OCI-LY1 (cell line): ENCODE measurements at regions not wholly inside any gene's neighbourhood (a gene's known extent, or its start where the extent isn't known, plus 50 kb on each side); places are given as distances from the start of the nearest gene placed in this dataset.

ENCODE experiments used
- H2AFZ ChIP-seq: fragments of 200-600 bp; sonication (generic), shearing (Covaris generic); 2 replicates; pipeline ENCODE4 v1.6.0; 2014; ENCODE audit warnings: antibody characterized with exemption, mild to moderate bottlenecking, low read length
- H3F3A ChIP-seq: fragments of 200-600 bp; sonication (generic), shearing (Covaris generic); 2 replicates; pipeline ENCODE4 v1.6.0; 2014; ENCODE audit warnings: mild to moderate bottlenecking, antibody characterized with exemption, low read length, moderate library complexity; ENCODE audit not compliant: insufficient read depth
- H3K27ac ChIP-seq: fragments of 200-600 bp; sonication (generic); 2 replicates; pipeline ENCODE4 v1.5.1; 2014; ENCODE audit warnings: low read length, mixed run types, mild to moderate bottlenecking, low read depth; ENCODE audit not compliant: poor library complexity, severe bottlenecking
- H3K27me3 ChIP-seq: fragments of 200-600 bp; sonication (generic); 2 replicates; pipeline ENCODE4 v1.6.0; 2014; ENCODE audit warnings: antibody characterized with exemption, mild to moderate bottlenecking, low read length, moderate library complexity; ENCODE audit not compliant: insufficient read depth
- H3K36me3 ChIP-seq: fragments of 200-600 bp; sonication (generic); 2 replicates; pipeline ENCODE4 v1.6.1; 2014; ENCODE audit warnings: mild to moderate bottlenecking, antibody characterized with exemption, low read length, moderate library complexity, mixed read lengths; ENCODE audit not compliant: insufficient read depth
- H3K4me1 ChIP-seq: fragments of 200-600 bp; sonication (generic); 2 replicates; pipeline ENCODE4 v1.5.1; 2014; ENCODE audit warnings: mild to moderate bottlenecking, low read length, moderate library complexity; ENCODE audit not compliant: insufficient read depth, severe bottlenecking
- H3K4me2 ChIP-seq: fragments of 200-600 bp; sonication (generic), shearing (Covaris generic); 2 replicates; pipeline ENCODE4 v1.6.1; 2014; ENCODE audit warnings: low read length
- H3K4me3 ChIP-seq: fragments of 200-600 bp; sonication (generic); 2 replicates; pipeline ENCODE4 v1.5.1; 2014; ENCODE audit warnings: low read length, low read depth, mild to moderate bottlenecking, mixed read lengths; ENCODE audit not compliant: poor library complexity, severe bottlenecking
- H3K79me2 ChIP-seq: fragments of 200-600 bp; shearing (Covaris generic); 2 replicates; pipeline ENCODE4 v1.6.1; 2016; ENCODE audit warnings: mixed run types, low read length, mixed read lengths; ENCODE audit not compliant: insufficient read depth
- H3K9ac ChIP-seq: fragments of 200-600 bp; sonication (generic), shearing (Covaris generic); 2 replicates; pipeline ENCODE4 v1.6.1; 2014; ENCODE audit warnings: mild to moderate bottlenecking, low read length, mixed read lengths
- H3K9me2 ChIP-seq: fragments of 200-600 bp; sonication (generic), shearing (Covaris generic); 2 replicates; pipeline ENCODE4 v1.6.1; 2014; ENCODE audit warnings: low read depth, mild to moderate bottlenecking, low read length, mixed read lengths
- H3K9me3 ChIP-seq: fragments of 200-600 bp; shearing (Covaris generic); 2 replicates; pipeline ENCODE4 v1.6.1; 2014; ENCODE audit warnings: low read length, mixed read lengths
- H4K20me1 ChIP-seq: fragments of 200-600 bp; sonication (generic), shearing (Covaris generic); 2 replicates; pipeline ENCODE4 v1.6.0; 2016; ENCODE audit warnings: mild to moderate bottlenecking, low read length; ENCODE audit not compliant: insufficient read depth
- CTCF ChIP-seq: fragments of 200-600 bp; sonication (generic), shearing (Covaris generic); IDR thresholded peaks from 2 replicates; pipeline ENCODE4 v1.5.1; 2017; ENCODE audit warnings: mild to moderate bottlenecking, antibody characterized with exemption, low read length, moderate library complexity, mixed read lengths
- EZH2 ChIP-seq: fragments of 200-600 bp; sonication (generic), shearing (Covaris generic); IDR thresholded peaks from 2 replicates; pipeline ENCODE4 v1.8.0; 2017; ENCODE audit warnings: borderline replicate concordance, mixed run types, mild to moderate bottlenecking, antibody characterized with exemption, low read length, moderate library complexity, mixed read lengths

DNA sequence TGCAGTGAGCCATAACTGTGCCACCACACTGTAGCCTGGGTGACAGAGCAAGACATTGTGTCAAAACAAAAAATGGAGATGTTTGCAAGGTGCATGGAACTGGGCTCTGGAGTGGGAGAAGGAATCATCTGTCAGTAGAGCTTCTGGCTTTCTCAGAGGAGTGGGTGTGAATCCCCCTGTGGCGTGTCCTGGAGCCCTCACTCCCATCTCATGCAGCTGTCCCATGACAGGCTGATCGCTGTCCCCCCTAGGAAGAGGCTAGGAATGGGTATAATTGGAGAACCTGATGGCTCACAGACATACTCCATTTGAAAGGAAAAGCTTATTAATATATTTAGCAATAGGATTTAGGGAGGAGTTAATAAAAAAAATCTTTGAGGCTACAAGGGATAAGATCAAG is 125.8 kb upstream of the EPB41L3 start:
- Histone ChIP-seq H2AFZ (no peak overlapping the region), H3K4me3 (no peak overlapping the region), H3K9ac (no peak overlapping the region), H3F3A (no peaks in the 10 kb centered on the region), H3K36me3 (no peaks in the 10 kb centered on the region), H4K20me1 (no peaks in the 10 kb centered on the region), H3K9me2 (no peaks in the 10 kb centered on the region), H3K79me2 (no peaks in the 10 kb centered on the region), H3K27ac (no peak overlapping the region), H3K27me3 (no peaks in the 10 kb centered on the region), H3K4me1 (no peaks in the 10 kb centered on the region), H3K9me3 (no peaks in the 10 kb centered on the region), H3K4me2 (no peak overlapping the region)
- TF ChIP-seq CTCF (no peak), EZH2 (no peak)

DNA sequence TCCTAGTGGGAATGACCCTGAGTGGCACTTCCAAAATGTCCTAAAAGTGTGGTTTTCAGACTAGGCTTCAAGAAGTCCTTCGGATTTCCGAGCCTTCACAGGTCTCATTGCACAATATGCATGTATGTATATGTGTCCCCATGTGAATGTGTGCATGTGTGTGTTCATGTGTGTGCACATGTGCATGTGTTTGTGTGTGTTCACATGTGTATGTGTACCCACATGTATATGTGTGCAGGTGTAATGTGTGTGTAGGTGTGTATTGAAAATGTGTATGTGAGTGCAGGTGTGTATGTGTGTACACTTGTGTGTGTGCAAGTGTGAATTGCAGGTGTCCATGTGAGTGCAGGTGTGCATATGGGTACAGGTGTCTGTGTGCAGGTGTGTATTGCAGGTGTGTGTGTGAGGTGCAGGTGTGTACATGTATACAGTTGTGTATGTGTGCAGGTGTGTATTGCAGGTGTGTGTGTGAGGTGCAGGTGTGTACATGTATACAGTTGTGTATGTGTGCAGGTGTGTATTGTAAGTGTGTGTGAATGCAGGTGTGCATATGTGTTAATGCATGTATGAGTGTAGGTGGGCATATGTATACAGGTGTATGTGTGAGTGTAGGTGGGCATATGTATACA is 124.4 kb upstream of the EPB41L3 start:
- no peaks in the 10 kb centered on the region for H3K9me3 ChIP-seq
- H3K27ac ChIP-seq, result no peak overlapping the region
- no peaks in the 10 kb centered on the region for H3K27me3 ChIP-seq
- no peak overlapping the region for H3K9ac ChIP-seq
- no peaks in the 10 kb centered on the region for H3K4me1 ChIP-seq
- H3F3A ChIP-seq, result no peaks in the 10 kb centered on the region
- H2AFZ ChIP-seq, result no peak overlapping the region
- H3K4me3 ChIP-seq, result no peak overlapping the region
- no peaks in the 10 kb centered on the region for H3K36me3 ChIP-seq
- no peaks in the 10 kb centered on the region for H3K79me2 ChIP-seq
- TF ChIP-seq CTCF, result no peak
- TF ChIP-seq EZH2, result no peak
- H3K4me2 ChIP-seq, result no peak overlapping the region
- H3K9me2 ChIP-seq, result no peaks in the 10 kb centered on the region
- H4K20me1 ChIP-seq, result no peaks in the 10 kb centered on the region

DNA sequence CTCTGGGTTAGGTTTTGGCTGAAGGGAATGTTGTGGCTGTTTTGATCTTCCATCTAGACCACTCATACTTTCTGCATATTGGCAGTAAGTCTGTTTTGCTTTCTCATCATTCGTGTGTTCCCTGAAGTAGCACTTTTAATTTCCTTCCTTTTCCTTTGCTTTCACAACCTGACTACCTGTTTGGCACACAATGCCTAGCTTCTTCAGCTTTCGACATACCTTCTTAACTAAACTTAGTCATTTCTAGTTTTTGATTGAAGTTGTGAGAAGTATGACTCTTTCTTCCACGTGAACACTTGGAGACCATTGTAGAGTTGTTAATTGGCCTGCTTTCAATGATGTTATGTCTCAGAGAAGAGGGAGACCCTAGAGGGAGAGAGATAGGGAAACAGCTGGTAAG is 123.6 kb upstream of the EPB41L3 start:
- H3K9ac ChIP-seq, result no peak overlapping the region
- H3K4me3 ChIP-seq, result no peak overlapping the region
- H3K9me3 ChIP-seq, result no peaks in the 10 kb centered on the region
- H3K9me2 ChIP-seq, result no peaks in the 10 kb centered on the region
- no peaks in the 10 kb centered on the region for H3K4me1 ChIP-seq
- H3K27ac ChIP-seq, result no peak overlapping the region
- H3F3A ChIP-seq, result no peaks in the 10 kb centered on the region
- H3K36me3 ChIP-seq, result no peaks in the 10 kb centered on the region
- no peaks in the 10 kb centered on the region for H3K27me3 ChIP-seq
- no peaks in the 10 kb centered on the region for H3K79me2 ChIP-seq
- TF ChIP-seq EZH2, result no peak
- no peak for TF ChIP-seq CTCF
- H3K4me2 ChIP-seq, result no peak overlapping the region
- H2AFZ ChIP-seq, result no peak overlapping the region
- no peaks in the 10 kb centered on the region for H4K20me1 ChIP-seq
